Brain pericyte (primary cell): ENCODE measurements at regions not wholly inside any gene's neighbourhood (a gene's known extent, or its start where the extent isn't known, plus 50 kb on each side); places are given as distances from the start of the nearest gene placed in this dataset.

ENCODE experiments used
- DNase-seq: peaks from one replicate; pipeline ENCODE4 v3.0.0-alpha.2; 2012; ENCODE audit warnings: low read depth, low spot score

DNA sequence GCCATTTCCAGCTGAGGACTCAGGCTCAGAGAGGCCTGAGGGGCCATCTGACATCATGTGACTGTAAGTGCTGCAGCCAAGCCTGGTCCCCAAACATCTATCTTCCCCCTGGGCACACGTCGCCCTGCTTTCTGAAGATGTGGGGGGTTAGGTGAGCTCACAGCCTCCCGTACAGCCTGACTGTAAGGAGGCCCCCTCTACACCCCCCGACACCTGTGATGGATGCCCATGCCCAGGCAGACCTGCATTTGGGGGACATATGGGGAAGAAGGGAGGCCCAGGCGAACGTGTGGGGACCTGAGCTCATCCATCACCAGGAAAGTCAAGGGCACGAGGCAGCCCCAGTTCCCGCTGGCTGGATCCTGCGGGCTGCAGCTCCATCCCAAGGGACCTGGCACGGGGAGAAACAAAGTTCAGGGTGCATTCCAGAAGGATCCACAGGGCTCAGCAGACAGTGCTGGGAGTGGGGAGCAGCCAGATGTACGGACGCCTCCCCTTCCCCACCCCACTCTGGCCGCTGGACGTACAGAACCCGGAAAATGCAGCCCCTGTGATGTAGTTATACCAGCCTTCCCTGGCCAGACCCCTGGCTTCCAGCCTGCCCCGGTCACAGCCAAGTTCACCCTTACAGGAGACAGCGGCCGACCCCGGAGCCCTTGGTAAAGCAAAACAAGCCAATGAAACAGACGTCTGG, 1431.4 kb downstream of the BRD1 start:
- no peak for DNase-seq

DNA sequence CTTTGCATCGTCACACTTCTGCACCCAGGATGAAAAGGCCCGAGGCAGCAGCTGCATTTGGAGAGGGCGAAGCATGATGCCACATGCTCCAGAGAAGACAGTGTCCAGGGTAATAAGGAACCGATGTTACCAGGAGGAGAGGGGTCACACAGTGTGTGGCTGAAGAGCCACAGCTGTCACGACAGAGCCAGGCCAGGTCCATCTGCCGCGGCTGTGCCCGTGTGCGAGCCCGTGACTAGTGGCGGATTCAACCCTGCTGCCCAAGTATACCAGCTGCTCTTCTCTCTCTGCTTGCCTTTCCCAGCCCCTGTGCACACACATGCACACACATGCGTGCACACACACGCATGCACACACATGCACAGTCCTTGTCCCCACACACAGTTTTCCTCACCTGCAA, 1432.5 kb downstream of the BRD1 start:
- no peak for DNase-seq

DNA sequence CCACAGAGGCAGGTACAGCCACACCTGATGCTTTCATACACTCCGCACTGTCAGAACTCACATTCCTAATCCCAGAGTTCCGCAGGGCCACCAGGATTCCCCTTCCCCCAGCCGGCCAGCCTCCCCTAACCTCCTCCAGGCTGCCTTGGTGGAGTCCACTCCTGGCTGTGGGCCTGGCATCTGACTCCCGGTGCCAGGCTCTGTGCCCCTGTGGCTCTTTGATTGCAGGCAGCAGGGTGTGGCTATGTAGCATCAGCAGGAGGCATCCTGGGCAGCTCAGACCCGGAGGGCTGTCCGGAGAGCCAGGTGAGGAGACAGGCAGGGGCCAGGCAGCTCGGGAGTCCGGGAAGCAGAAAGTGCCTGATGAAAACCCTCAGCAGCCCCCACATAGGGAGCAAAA, 1432.9 kb downstream of the BRD1 start:
- no peak for DNase-seq

DNA sequence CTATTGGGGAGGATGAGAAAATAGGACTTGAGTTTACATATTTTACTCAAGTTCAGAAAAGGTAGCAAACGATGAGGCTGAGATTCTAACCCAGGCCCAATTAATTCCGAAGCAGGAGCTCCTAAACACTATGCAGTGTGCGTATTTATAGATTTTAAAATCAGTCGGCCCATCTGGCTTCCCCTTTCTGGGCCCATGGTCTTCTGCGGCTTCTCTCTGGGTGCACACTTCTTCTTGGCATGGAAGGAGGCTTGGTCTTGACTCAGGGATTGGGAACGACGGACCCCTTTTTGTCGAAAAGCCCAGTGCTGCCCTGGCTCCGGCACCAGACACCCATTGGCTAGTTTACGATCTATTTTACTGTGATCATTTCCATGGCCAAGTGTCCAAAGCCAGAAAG, 1433.8 kb downstream of the BRD1 start:
- no peak for DNase-seq

DNA sequence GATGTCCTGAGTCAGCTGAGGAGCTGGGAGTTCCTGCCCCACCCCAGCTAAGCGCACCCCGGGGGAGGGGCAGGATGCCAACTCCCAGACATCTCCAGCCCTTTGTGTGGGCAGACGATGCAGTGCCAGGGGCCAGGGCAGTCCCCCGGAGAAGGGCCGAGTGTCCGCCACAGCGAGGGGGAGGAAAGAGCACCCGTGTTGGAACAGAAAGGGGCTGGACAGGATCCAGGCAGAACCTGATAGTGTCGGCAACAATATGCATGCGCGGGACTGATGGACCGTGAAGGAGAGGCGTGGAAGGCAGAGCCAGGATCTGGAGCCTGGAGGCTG, 1434.7 kb downstream of the BRD1 start:
- DNase-seq: no peak

DNA sequence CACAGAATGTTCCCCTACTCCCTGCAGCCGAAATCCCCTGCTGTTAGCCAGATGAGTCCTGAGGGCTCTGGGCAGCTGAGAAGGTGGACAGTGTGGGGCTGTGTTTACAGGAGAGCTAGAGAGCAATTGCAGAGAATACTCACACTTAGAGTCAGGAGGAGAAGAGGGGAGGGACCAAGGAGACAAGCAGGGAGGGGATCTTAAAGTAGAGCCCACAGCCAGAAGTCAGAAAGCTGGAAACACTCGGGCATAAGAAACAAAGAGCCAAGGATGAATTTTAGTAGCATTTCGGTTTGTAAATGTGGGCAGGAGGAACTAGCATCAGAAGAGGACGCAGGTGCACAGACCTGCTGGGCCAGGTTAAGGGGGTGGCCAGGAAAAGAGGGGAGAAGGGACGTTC, 1435.9 kb downstream of the BRD1 start:
- DNase-seq: no peak

DNA sequence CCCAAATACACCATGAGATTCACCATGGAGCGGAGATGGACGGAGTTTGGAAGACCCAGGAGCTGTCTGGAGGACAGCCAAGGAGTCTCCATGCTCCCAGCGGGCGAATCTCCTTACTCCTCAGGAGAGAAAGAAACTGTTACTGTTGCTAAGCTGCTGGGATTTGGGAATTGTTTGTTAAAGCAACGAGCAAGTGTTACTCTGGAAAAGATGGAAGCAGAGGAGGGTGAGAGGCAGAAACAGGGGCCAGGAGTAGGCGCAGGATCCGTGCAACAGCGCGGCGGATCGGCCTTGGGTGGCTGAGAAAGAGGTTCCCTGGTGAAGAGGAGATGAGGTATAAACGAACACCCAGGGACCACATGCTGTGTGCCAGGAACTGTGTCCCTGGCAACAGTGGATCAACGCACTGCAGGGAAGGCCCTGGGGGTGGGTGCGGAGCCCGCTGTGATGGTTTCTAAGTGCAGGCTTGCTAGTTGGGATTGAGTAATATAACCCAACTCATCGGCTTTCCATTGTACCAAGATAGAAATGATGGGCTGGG, 1436.4 kb downstream of the BRD1 start:
- DNase-seq: no peak

DNA sequence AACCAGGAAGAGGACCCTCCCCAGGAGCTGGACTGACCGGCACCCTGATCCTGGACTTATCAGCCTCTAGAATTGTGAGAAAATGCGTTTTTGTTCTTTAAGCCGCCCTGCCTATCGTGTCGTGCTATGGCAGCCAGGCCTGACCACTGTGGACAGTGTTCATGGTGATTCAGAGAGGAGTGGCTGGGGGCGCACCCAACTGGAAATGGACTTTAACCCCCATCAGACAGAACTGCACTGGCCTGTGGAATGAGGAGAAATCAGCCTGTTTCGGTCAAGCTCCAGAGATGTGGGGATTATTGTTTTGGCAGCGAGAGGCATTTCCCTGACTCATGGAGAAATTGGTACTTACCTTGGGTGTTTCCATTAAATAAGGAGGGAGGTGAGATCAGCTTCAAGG, 1437.8 kb downstream of the BRD1 start:
- no peak for DNase-seq

DNA sequence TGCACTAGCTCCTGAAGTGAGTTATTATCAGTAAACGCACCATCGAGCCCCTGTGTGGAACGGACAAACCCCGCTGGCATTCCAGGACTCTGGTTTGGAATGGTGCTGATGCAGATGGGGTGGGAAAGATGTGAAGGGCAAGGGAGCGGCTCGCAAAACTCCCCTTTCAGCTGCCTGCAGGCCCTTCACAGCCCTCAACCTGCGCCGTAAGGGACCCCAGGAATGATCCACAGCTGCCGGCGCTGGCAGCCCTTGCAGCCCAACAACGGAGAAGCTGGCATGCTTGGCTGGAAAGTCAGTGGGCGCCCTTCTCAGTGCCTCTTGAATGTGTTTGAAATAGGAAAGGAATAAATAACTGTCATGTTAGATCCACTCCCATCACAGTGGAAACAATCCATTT, 1445.5 kb downstream of the BRD1 start:
- no peak for DNase-seq

DNA sequence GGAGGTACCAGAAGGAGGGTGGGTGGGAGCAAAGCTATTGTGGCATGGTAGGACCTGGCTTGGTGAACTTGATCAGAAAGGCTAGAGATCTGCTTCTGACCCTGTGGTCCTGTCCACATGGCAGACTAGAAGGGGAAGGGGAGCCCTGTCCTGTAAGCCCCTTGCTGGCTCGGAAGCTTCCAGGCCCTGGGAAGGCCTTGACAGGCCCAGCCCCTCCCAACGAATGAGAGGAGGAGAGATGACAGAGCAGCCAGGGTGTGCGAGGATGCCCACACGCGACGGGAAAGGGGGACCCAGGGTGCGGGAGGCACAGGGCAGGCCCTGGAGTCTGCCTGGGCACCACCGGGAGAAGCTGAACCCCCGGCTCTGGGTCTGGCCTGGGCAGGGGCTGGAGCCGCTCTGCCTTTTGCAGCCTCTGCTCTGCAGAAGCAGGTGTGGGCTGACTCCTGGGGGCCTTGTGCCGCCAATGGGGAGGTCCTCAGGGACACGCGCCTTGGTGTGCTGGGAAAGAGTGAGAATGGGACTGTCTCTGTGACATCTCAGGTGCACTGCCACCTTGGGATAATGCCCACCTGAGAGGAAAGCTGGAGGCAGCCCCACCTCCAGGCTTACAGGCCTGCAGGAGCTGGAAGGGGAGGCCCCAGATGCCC, 1447.5 kb downstream of the BRD1 start:
- no peak for DNase-seq

DNA sequence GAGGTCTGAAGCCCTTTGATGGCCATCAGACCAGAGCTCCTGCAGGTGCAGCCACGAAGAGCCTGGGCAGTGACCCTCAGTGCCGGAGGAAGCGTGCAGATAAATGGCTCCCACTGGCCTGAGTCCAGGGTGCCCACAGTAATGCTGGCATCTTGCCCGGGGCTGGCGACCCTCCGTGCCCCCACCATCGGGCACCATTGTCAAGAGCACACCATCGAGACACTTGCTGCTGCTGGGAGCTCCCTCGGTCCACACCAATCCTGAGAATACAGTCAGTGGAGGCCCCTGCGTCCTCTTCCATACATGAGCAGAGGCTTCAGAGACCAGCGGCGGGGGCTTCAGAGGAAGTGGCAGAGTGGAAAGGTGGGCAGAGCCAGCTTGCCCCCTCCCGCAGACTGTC, 1448.3 kb downstream of the BRD1 start:
- no peak for DNase-seq

DNA sequence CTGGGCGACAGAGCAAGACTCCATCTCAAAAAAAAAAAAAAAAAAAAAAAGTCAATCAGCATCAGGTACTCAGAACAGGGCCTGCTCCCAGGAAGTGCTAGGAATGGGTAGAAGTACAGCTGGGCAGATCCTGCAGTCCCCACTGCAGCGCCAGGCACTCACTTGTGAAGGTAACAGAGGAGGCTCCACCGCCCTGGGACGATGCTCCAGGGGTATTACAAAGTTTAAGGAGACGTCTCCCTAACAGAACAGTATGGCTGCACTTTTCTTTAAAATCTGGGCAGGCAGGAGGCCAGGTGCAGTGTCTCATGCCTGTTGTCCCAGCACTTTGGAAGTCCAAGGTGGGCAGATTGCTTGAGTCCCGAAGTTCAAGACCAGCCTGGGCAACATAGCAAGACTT, 1449.0 kb downstream of the BRD1 start:
- DNase-seq: no peak

DNA sequence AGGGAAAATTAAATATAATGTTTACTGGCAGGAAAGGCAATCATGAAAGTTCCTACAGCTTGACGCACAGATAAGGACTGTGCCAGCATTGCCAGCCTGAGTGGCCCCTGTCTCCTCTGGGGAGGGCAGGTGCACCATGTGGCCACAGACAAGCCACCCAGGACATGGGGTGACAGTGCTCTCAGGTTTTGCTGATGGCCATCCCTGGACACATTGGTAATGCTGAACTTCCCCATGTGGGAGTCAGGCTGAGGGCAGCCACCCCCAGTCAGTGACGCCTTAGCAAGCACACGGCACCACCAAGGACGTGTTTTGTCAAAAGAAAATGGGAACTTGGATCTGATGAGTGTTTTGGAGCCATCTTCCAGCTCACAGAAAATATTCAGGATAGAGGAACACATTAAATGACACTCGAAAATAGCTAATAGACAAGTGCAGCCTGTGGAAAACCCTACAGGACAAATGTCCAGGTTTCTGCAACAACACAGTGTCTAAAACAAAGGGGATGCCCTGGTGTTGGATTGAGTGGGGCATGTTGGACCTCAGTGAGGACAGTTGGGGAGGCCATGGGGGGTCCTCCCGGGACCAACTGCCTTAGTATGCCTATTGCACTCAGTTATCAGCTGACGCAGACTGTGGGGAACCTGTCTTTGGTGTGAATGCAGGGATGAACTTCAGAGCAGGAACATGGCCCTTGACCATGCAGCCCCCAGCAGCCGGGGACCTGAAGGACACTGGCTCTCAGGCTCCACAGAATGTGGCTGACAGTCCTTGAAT, 1450.5 kb downstream of the BRD1 start:
- no peak for DNase-seq

DNA sequence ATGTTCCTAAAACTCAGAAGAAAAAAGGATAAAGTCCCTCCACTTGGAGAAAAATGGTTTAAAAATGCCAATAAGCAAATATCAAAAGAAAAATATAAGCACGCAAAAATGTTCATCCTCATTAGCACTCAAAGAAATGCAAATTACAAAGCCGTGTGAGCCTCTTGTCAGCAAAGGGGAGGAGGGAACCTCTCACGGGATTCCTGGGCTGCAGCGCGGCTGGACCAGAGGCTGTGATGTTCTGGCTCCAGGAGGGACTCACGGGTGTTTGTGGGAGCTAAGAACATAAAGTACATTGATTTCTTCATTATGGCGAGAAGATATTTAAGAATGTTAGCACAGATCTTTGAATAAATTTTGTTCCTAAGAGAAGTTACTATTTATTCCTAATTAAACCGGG, 1451.2 kb downstream of the BRD1 start:
- no peak for DNase-seq

DNA sequence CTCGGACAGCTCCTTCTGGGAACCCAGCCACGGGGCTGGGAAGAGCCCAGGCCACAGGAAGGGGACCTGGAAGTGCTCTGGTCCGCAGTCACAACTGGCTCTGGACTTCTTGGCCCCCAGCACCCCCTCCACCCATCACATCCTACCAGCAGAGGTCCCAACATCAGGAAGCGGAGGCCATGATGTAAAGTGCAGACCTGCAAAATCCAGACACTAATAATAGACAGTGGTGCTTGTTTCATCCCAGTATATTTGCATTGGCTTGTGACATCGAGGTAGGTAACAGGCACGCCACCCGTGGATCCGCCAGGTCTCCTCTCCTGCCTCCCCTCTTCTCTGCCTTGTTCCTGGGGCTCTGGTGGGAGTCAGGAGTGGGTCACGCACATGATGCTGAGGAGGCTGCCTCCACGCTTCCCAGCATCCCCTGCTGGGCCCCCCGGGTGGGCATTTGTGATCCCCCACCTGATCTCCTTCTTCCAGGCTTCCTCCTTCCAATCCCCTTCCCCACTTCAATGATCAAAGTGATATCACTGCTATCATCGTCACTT, 1454.0 kb downstream of the BRD1 start:
- DNase-seq: no peak

DNA sequence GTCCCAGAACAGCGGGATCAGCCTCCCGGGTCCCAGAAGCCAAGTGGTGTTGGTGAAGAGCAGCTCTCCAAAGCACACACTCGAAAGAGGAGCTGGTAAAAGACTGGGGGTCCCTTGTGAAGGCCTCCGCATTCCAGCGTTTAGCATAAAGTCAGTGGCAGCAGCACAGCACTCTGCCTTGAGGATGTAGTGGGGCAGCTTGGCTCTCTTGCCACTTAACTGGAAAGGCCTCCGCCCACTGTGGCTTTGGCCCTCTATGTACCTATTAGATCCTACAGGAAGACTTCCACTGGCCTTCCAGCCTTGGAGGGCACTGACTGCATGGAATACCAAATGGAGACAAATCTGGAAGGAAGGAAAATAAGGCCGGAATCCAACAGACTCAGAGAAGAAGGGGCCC, 1455.3 kb downstream of the BRD1 start:
- no peak for DNase-seq

DNA sequence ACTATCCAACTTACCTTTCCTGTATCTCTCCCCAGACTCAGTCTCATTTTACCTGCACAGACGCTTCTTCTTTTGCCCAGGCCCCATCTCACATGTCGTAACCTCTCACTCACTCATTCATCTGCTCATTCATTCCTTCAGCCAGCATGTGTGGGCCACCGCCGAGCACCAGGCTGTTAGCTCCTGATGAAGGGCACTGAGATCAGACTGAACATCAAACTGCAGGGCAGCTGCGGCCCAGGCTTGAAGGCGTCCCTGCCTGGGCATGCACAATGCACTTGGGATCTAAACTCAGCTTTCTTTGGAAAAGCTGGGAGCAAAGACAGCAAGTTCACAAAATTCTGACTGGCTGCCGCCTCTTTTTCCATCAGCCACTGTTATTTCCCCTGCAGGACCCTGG, 1456.3 kb downstream of the BRD1 start:
- no peak for DNase-seq

DNA sequence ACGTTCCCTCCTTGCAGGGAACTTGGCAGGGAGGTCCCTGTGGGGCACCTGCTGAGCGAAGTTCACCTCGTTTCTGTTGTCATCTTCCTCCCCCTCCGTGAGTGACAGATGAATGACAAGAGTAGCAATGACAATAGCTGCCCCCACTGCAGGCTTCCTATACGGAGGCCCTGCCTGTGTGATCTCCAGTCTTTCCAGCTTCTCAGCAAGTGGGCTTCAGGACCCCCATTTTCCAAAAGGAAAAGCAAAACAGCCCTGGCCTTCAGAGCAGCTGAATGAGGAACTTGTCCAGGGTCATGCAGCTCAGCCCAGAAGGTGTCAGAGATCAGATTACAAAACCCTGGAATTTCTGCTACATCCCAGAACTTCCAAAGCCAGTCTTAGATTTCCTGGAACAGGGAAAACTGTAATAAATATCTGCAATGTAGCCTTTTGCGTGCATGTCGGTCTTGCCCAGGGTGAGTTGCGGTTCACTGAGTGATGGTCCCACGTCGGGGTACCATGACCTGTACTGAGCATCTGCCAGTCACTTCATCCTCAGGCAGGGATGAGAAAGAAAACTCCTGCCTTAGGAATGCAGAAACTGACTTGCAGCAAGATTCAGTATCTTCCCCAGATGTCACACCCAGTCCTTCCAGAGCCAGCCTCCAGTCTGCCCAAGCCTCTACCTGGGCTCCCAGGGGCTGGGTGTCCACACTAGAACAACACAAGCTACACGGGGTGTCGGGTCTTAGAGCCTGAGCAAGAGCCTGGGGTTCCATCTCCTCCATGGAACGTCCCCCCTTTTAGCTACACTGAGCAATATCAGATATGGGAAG, 1457.0 kb downstream of the BRD1 start:
- DNase-seq: no peak

DNA sequence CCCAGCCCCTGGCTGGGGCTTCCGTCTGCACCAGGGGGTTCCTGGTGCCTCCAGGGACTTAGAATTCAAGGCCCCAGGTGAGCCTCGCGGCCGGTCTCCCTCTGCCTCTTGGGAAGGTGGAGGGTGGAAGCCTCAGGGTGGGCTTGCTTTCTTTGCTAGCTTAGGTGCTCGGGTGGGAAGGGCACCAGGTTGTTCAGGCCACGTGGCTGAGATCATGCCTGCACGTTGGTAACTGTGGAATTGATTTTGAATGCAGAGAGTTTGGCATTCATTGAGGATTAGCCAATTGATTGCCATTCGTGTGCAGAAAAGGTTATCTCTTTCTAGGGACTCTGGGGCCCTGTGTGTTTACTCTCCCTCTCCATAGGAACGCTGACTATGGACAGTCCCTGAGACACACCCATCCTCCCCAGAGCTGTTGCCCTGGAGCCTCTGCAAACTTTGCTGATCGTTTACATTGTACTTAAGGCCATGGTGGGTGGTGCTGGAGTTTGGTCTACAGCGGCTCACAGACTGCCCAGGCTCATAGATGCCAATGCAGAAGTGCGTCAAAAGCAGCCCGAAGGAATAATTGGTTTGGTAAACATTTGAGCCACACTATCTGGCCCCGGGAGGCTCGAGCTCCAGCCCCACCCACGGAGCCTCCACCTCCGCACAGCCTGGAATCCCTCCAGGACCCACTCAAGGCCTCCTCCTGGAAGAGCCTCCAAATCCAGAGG, 1457.7 kb downstream of the BRD1 start:
- no peak for DNase-seq

DNA sequence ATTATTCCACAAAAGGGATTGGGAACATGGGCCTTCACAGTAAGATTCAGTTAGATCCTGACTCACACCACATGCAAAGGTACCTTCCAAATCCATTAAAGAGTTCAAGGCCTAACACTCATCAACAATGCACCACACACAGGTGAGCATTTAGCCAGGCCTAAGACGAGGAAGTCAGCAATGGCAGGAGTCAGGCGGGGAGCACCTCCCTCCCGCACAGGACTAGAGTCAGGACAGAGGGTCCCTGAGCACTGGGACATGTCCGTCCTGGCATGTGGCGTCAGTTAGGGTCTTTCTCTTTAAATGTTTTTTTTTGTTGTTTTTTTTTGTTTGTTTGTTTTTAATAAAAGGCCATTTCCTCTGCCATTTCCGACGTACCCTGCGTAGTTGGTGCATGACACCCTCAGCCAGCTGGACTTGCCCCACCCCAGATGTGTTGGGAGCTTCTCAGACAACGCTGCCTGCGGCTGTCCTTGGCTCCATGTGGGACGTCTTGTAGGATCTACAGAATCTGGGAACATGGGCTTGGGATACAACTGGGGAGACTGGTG, 1458.6 kb downstream of the BRD1 start:
- DNase-seq: no peak

DNA sequence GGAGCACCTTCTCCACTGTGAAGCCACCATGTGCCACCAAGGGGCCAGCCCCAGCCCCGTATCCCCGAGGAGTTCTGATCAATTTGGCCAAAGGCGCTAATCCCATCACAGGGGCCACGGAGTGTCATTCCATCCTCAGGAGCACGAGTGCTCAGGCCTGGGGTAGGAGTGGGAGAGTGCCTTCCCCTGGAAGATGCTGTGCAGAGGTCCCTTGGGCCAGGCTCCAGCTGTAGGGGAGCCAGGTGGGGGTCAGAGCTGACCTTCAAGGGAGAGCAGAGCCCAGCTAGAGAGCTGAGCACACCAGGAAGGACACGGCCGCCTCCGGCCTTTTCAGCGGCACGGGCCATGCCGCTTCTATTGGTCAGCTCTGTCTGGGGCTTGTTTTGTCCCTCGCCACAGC, 1459.9 kb downstream of the BRD1 start:
- no peak for DNase-seq
